IPS-NIHi7 (cell line): ENCODE measurements at regions not wholly inside any gene's neighbourhood (a gene's known extent, or its start where the extent isn't known, plus 50 kb on each side); places are given as distances from the start of the nearest gene placed in this dataset.

Experiments used
- DNase-seq: peaks from one replicate; pipeline ENCODE4 v3.0.0; 2012; ENCODE audit warnings: mixed read lengths; ENCODE audit errors: extremely low spot score

- DNase-seq, result no peak
These were observed 89.2 kb downstream of the KCNRG start for GRCh38 chr13:50104493-50104892.

- DNase-seq, result no peak
These were observed 91.3 kb downstream of the KCNRG start for GRCh38 chr13:50106559-50106958.

GRCh38 chr13:50107205-50107604, 92.0 kb downstream of the KCNRG start:
- DNase-seq, result no peak

GRCh38 chr13:50114961-50115360, 99.7 kb downstream of the KCNRG start:
- no peak for DNase-seq

GRCh38 chr13:50115695-50116094, 100.5 kb downstream of the KCNRG start:
- no peak for DNase-seq

GRCh38 chr13:50116430-50116973, 101.3 kb downstream of the KCNRG start:
- no peak for DNase-seq

- no peak for DNase-seq
These were observed 104.3 kb downstream of the KCNRG start for GRCh38 chr13:50119591-50119990.

- DNase-seq, result no peak
These were observed 107.2 kb downstream of the KCNRG start for GRCh38 chr13:50122455-50122854.

- DNase-seq, result no peak
These were observed 107.8 kb downstream of the KCNRG start for GRCh38 chr13:50123002-50123401.

- no peak for DNase-seq
These were observed 108.2 kb downstream of the KCNRG start for GRCh38 chr13:50123515-50123861.

- DNase-seq, result peak; percentile 88
These were observed 108.8 kb downstream of the KCNRG start for GRCh38 chr13:50123862-50124535.

GRCh38 chr13:50124536-50125303, 109.5 kb downstream of the KCNRG start:
- DNase-seq, result no peak

GRCh38 chr13:50125304-50125553, 110.0 kb downstream of the KCNRG start:
- no peak for DNase-seq

GRCh38 chr13:50125554-50126262, 110.5 kb downstream of the KCNRG start:
- DNase-seq, result peak; percentile 63

GRCh38 chr13:50126263-50126992, 111.2 kb downstream of the KCNRG start:
- no peak for DNase-seq

- DNase-seq, result no peak
These were observed 111.9 kb downstream of the KCNRG start for GRCh38 chr13:50126993-50127725.

- DNase-seq, result no peak
These were observed 112.6 kb downstream of the KCNRG start for GRCh38 chr13:50127726-50128291.

GRCh38 chr13:50128428-50128931, 113.2 kb downstream of the KCNRG start:
- no peak for DNase-seq

- DNase-seq, result no peak
These were observed 113.9 kb downstream of the KCNRG start for GRCh38 chr13:50129081-50129705.

- no peak for DNase-seq
These were observed 114.5 kb downstream of the KCNRG start for GRCh38 chr13:50129706-50130122.
